Nephron progenitor cell (in vitro differentiated cells): ENCODE measurements at regions not wholly inside any gene's neighbourhood (a gene's known extent, or its start where the extent isn't known, plus 50 kb on each side); places are given as distances from the start of the nearest gene placed in this dataset.
"Not testable (repeated sequence)": the region's sequence is repeated elsewhere in the genome, so short reads cannot be mapped to it uniquely, and the experiment has no call there.

Experiments
- DNase-seq: peaks from one replicate; pipeline ENCODE4 v3.0.0; 2021
- H3K27ac Mint-ChIP-seq: 2 replicates; pipeline ENCODE4 v1.8.0; 2021; ENCODE audit warnings: mild to moderate bottlenecking, moderate library complexity, mixed read lengths
- H3K27me3 Mint-ChIP-seq: 2 replicates; pipeline ENCODE4 v1.8.0; 2021; ENCODE audit warnings: mild to moderate bottlenecking, low read depth, mixed read lengths; ENCODE audit not compliant: poor library complexity
- H3K36me3 Mint-ChIP-seq: 2 replicates; pipeline ENCODE4 v1.8.0; 2021; ENCODE audit warnings: low read depth, mixed read lengths
- H3K4me1 Mint-ChIP-seq: 2 replicates; pipeline ENCODE4 v1.8.0; 2021; ENCODE audit warnings: mixed read lengths
- H3K4me3 Mint-ChIP-seq: 2 replicates; pipeline ENCODE4 v1.8.0; 2021; ENCODE audit warnings: mild to moderate bottlenecking, moderate library complexity, mixed read lengths
- H3K9me3 Mint-ChIP-seq: 2 replicates; pipeline ENCODE4 v1.8.0; 2021; ENCODE audit warnings: mild to moderate bottlenecking, moderate library complexity, mixed read lengths
- TF ChIP-seq, protein P1 (sequence below): fragments of 200-600 bp; sonication (generic); IDR thresholded peaks from 2 replicates; pipeline ENCODE4 v1.5.0; 2021; ENCODE audit warnings: antibody characterized with exemption

DNA sequence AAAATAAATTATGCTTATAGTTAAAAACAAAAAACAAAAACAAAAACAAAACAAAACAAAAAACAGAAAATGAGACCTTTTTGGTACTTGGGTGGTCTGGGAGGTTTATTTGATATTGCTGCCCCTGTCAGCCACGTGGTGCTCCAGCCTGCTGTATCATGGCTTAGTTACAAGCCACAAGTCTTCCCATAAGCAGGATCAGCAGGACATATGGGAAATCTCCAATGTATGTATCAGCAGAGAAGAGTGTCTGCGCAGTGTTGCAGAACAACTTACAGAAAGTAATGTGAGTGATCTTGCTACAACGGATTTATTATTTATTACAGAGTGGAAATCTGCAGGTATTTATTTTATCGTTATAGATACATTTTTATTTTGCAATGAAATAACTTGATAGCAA is 423.0 kb upstream of the TMPRSS15 start:
- DNase-seq = no peak
- no peaks in the 10 kb centered on the region for H3K27me3 Mint-ChIP-seq
- H3K27ac Mint-ChIP-seq = no peak overlapping the region
- H3K9me3 Mint-ChIP-seq = peaks cover 10% of the 10 kb centered on the region
- H3K36me3 Mint-ChIP-seq = no peaks in the 10 kb centered on the region
- TF ChIP-seq, protein P1, sequence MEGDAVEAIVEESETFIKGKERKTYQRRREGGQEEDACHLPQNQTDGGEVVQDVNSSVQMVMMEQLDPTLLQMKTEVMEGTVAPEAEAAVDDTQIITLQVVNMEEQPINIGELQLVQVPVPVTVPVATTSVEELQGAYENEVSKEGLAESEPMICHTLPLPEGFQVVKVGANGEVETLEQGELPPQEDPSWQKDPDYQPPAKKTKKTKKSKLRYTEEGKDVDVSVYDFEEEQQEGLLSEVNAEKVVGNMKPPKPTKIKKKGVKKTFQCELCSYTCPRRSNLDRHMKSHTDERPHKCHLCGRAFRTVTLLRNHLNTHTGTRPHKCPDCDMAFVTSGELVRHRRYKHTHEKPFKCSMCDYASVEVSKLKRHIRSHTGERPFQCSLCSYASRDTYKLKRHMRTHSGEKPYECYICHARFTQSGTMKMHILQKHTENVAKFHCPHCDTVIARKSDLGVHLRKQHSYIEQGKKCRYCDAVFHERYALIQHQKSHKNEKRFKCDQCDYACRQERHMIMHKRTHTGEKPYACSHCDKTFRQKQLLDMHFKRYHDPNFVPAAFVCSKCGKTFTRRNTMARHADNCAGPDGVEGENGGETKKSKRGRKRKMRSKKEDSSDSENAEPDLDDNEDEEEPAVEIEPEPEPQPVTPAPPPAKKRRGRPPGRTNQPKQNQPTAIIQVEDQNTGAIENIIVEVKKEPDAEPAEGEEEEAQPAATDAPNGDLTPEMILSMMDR = no peak
- H3K4me3 Mint-ChIP-seq = no peak overlapping the region
- H3K4me1 Mint-ChIP-seq = no peaks in the 10 kb centered on the region

DNA sequence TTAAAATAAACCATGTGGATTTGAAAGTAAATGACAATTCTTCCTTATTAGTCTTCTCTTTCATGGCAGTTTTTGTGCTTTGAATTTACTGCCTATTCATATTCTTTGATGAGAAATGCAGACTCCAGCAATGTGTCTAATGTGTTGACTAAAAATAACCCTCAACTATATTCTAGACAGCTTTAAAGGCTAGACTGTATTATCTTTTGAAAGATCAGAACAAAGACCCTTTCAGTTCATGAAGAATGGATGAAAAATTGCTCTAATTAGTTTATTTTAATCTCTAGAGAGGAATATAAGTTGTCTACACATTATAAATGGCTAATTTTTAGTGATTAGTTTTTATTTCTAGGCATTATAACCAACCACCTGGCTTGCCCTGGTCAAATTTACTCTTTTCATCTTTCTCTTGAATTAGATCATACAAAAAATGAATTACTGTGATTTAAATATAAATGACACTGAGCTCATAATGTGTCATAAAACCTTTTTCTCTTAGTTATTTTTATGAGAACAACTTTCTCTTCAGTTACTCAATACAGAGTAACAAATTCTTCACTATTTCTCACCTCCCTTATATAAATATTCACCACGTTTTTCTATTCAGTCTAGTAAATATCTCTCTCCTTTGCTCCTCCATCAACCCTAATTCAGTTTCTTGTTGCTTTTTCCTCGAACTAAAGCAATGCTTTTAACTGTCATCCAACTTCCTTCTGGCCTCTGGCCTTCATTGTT is 428.5 kb upstream of the TMPRSS15 start:
- H3K4me1 Mint-ChIP-seq = no peaks in the 10 kb centered on the region
- no peaks in the 10 kb centered on the region for H3K27me3 Mint-ChIP-seq
- H3K36me3 Mint-ChIP-seq = no peaks in the 10 kb centered on the region
- DNase-seq = no peak
- peaks cover 22% of the 10 kb centered on the region for H3K9me3 Mint-ChIP-seq
- no peak overlapping the region for H3K4me3 Mint-ChIP-seq
- TF ChIP-seq, protein P1 = no peak
- no peak overlapping the region for H3K27ac Mint-ChIP-seq

DNA sequence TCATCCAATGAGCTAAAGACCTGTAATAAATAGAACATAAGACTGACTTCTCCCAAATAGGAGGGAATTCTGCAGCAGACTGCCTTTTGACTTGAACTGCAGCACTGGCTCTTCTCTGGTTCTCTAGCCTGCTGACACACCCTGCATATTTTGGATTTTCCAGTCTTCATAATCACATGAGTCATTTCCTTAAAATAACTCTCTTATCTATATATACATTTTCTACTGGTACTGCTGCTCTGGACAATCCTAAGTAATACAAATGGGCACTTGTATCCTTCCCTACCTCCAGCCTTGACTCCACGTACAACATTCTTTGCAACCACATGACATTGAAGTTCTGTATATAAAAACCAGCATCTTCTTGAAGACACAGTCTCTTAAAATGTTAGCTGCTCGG is 429.4 kb upstream of the TMPRSS15 start:
- no peaks in the 10 kb centered on the region for H3K36me3 Mint-ChIP-seq
- H3K27me3 Mint-ChIP-seq = no peaks in the 10 kb centered on the region
- H3K4me3 Mint-ChIP-seq = no peak overlapping the region
- DNase-seq = no peak
- H3K9me3 Mint-ChIP-seq = peaks cover 29% of the 10 kb centered on the region
- H3K27ac Mint-ChIP-seq = no peak overlapping the region
- TF ChIP-seq, protein P1 = no peak
- no peaks in the 10 kb centered on the region for H3K4me1 Mint-ChIP-seq

DNA sequence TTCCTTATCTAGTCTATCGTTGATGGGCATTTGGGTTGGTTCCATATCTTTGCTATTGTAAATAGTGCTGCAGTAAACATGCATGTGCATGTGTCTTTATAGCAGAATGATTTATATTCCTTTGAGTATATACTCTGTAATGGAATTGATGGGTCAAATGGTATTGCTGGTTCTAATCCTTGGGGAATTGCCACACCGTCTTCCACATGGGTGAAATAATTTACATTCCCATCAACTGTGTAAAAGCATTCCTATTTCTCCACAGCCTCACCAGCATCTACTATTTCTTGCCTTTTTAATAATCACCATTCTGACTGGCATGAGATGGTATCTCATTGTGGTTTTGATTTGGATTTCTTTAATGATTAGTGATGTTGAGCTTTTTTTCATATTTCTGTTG is 430.5 kb upstream of the TMPRSS15 start:
- peaks cover 41% of the 10 kb centered on the region for H3K9me3 Mint-ChIP-seq
- DNase-seq, H3K4me3 Mint-ChIP-seq, H3K36me3 Mint-ChIP-seq, H3K27me3 Mint-ChIP-seq, H3K4me1 Mint-ChIP-seq, H3K27ac Mint-ChIP-seq: not testable (repeated sequence)

DNA sequence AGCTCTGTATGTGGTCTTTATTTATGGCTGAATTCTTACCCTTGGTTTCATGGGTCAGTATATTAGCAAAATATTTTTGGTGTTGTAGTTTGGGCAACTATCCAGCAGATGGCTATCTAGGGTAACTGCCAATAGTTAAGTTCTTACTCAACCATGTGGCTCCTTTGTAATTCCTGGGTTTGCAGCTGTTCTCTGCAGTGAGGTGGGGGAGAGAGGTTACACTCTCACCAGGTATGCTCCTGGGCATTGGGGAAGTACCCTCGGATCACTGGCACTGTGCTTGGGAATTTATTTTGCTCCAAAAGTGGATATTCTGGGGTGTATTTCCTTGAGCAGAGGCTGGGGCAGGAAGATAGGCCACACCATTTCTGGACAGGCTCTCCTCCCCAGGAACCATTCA is 436.7 kb upstream of the TMPRSS15 start:
- H3K36me3 Mint-ChIP-seq = peaks cover 8% of the 10 kb centered on the region
- TF ChIP-seq, protein P1 = no peak
- no peaks in the 10 kb centered on the region for H3K27me3 Mint-ChIP-seq
- no peak overlapping the region for H3K27ac Mint-ChIP-seq
- DNase-seq = no peak
- no peaks in the 10 kb centered on the region for H3K4me1 Mint-ChIP-seq
- H3K4me3 Mint-ChIP-seq = no peak overlapping the region
- peaks cover 53% of the 10 kb centered on the region for H3K9me3 Mint-ChIP-seq

DNA sequence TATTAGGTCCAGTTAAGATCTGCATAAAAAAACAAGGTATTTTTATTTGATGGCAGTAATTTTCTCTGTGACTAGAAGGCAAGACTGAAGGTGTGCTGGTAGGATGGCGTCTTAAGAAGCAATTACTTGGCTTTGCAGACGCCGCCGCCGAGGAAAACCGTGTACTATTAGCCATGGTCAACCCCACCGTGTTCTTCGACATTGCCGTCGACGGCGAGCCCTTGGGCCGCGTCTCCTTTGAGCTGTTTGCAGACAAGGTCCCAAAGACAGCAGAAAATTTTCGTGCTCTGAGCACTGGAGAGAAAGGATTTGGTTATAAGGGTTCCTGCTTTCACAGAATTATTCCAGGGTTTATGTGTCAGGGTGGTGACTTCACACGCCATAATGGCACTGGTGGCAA is 454.0 kb upstream of the TMPRSS15 start:
- not testable (repeated sequence) for H3K4me3 Mint-ChIP-seq, H3K4me1 Mint-ChIP-seq, DNase-seq, H3K36me3 Mint-ChIP-seq, H3K27me3 Mint-ChIP-seq, H3K9me3 Mint-ChIP-seq, H3K27ac Mint-ChIP-seq

DNA sequence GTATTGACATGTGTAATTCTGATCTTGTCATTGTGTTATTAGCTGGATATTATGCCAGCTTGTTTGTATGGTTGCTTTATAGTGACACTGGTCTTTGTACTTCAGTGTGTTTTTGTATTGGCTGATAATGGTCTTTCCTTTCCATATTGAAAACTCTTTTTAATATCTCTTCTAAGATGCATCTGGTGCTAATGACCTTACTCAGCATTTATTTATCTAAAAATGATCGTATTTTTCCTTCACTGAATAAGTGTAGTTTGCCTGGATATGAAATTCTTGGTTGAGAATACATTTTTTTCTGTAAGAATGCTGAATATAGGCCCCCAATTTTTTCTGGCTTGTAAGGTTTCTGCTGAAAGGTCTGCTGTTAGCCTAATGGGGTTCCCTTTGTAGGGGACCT is 465.5 kb upstream of the TMPRSS15 start:
- H3K27ac Mint-ChIP-seq = no peak overlapping the region
- H3K4me3 Mint-ChIP-seq = no peak overlapping the region
- peaks cover 5% of the 10 kb centered on the region for H3K9me3 Mint-ChIP-seq
- DNase-seq = no peak
- TF ChIP-seq, protein P1 = no peak
- no peaks in the 10 kb centered on the region for H3K4me1 Mint-ChIP-seq
- no peaks in the 10 kb centered on the region for H3K27me3 Mint-ChIP-seq
- H3K36me3 Mint-ChIP-seq = no peaks in the 10 kb centered on the region
